Activated T-cell treated with anti-CD3 and anti-CD28 coated beads, Interleukin-2, amount 50 U/mL, for 72 hours (primary cell): ENCODE measurements at regions not wholly inside any gene's neighbourhood (a gene's known extent, or its start where the extent isn't known, plus 50 kb on each side); places are given as distances from the start of the nearest gene placed in this dataset.

ENCODE experiments used
- ATAC-seq, 2 donors: fragments of 150-1000 bp; cut with Tn5 transposase; replicated peaks in 1 of 2; 2 replicates each; pipeline ENCODE4 v1.10.0; 2021; ENCODE audit warnings: moderate library complexity in 2 of 2, mild to moderate bottlenecking in 1 of 2
- DNase-seq, 2 donors: peaks; one replicate each; pipeline ENCODE4 v3.0.0; 2021 to 2022; ENCODE audit warnings: mixed read lengths in 1 of 2
- H3K27ac Mint-ChIP-seq: one replicate; pipeline ENCODE4 v1.8.0; 2022; ENCODE audit warnings: mild to moderate bottlenecking, moderate library complexity, mixed read lengths
- H3K27me3 Mint-ChIP-seq: one replicate; pipeline ENCODE4 v1.8.0; 2022; ENCODE audit warnings: low read depth, mixed read lengths
- H3K36me3 Mint-ChIP-seq, 2 donors: one replicate each; pipeline ENCODE4 v1.8.0; 2022; ENCODE audit warnings: mixed read lengths in 2 of 2, mild to moderate bottlenecking in 1 of 2; ENCODE audit not compliant: insufficient read depth in 2 of 2
- H3K4me1 Mint-ChIP-seq: one replicate; pipeline ENCODE4 v1.8.0; 2022; ENCODE audit warnings: low read depth, mixed read lengths
- H3K4me3 Mint-ChIP-seq, 2 donors: one replicate each; pipeline ENCODE4 v1.8.0; 2022; ENCODE audit warnings: mild to moderate bottlenecking in 2 of 2, mixed read lengths in 2 of 2, moderate library complexity in 2 of 2
- H3K9me3 Mint-ChIP-seq, 2 donors: one replicate each; pipeline ENCODE4 v1.8.0; 2022; ENCODE audit warnings: mixed read lengths in 2 of 2

DNA sequence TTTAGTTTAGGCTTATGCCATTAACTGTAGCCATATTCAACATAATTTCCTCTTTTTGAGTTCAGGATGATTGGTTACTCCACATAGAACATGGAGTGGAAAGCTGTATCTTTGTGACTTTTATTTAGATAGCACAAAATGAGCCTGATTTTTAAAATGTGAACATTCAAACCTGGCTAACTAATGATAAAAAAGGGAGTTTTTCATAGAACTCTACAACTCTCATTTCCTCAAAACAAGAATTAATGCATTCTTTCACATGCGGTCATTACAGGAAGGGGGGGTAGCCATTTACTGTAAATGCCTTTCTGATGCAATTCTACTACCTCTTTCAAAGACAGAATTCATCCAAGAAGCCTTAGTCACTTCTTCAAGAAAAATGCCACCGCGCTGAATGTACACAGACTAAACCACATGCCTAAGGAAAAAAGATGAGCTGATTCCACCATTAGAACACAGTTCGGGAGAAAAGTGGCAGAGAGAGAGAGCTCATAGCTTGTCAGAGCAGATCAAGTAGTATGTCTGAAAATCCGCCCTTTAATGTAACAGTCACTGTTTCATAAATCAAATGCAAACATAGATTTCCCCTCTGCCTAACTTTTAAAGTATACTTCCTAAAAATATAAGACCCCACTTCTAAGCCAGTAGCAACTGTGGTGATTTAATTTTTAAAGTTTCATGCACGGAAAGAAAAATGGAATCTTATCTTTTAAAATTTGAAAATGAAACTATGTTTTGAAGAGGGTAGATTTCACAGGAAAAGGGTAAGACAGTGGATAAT, 226.4 kb upstream of the KLF14 start:
- Mint-ChIP-seq H3K27ac (peak overlapping the region; percentile 98), H3K4me1 (peaks cover 53% of the 10 kb centered on the region), H3K27me3 (no peaks in the 10 kb centered on the region), H3K9me3 (no peaks in the 10 kb centered on the region), H3K4me3 (peak overlapping the region in 1 of 2 donors; percentile 81), H3K36me3 (peaks cover 27 to 55% of the 10 kb centered on the region in 2 donors)
- DNase-seq (peak; percentile 71 to 73), ATAC-seq (peak; percentile 55 to 58)

DNA sequence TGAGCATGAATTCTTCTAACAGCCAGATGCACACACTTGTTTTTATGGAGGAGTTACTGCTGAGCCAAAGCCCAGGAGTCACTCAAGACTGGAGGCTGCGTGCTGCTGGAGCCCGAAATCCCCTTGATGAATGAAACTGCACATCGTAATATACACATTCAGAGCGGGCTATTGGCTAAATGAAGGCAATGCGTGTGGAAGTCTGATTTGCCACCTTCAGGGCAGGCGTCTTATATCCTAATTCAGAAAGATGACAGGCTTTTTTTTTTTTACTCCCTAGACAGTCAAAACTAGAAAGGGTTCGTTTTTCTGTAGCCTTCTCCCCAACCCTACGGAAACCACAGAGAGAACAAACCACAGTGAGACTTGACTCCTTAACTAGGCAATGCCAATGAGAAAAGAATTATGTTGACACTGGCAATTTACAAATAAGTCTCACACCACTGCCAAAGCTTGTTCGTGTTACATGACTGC, 227.2 kb upstream of the KLF14 start:
- DNase-seq (peak; percentile 82 to 87), ATAC-seq (peak; percentile 80 to 85)
- H3K27me3 Mint-ChIP-seq: no peaks in the 10 kb centered on the region
- H3K4me1 Mint-ChIP-seq: peaks cover 58% of the 10 kb centered on the region
- no peaks in the 10 kb centered on the region for H3K9me3 Mint-ChIP-seq
- peak overlapping the region; percentile 98 for H3K27ac Mint-ChIP-seq
- H3K4me3 Mint-ChIP-seq: peak overlapping the region in 1 of 2 donors; percentile 81
- H3K36me3 Mint-ChIP-seq: peaks cover 24 to 51% of the 10 kb centered on the region in 2 donors

DNA sequence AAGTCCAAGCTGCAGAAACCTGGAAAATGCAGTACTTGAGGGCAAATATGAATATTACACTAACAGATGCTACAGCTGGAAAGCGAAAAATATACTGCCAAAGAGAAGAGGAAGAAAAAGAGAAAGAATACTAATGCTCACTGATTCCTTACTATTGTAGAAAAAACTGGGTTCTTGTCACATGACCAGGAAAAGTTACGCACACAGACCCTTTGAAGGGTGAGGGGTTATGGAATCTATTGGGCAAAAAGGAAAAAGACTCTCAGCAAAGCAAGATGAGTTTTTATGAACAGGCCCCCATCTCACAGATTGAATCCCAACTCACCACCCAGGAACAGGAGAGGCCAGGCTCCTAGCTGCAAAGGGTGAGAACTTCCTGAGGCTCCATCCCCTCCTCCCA, 228.1 kb upstream of the KLF14 start:
- H3K4me1 Mint-ChIP-seq: peaks cover 67% of the 10 kb centered on the region
- no peak for ATAC-seq
- no peak for DNase-seq
- H3K27ac Mint-ChIP-seq: peak overlapping the region; percentile 98
- H3K36me3 Mint-ChIP-seq: peaks cover 21 to 48% of the 10 kb centered on the region in 2 donors
- no peaks in the 10 kb centered on the region for H3K9me3 Mint-ChIP-seq
- H3K27me3 Mint-ChIP-seq: no peaks in the 10 kb centered on the region
- peak overlapping the region in 1 of 2 donors; percentile 81 for H3K4me3 Mint-ChIP-seq

DNA sequence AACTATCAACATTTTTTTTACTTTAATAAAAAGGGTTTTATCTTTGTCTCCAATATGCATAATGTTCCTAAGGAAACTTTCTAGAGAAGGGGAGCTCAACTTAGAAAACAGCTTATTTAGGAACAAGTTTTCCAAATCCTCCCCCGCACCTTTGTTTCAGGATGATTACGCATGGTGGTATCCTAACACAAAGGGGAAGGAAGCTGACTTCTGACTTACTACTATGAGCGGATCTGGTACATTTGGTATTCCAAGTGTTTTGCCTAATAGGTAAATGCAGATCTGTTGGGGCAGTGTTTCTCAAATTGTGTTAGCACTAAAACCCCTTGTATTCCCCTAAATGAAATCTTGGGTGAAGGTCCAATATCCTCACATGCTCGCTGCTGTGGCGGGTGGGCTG, 229.3 kb upstream of the KLF14 start:
- no peak for DNase-seq
- Mint-ChIP-seq H3K27me3 (no peaks in the 10 kb centered on the region), H3K4me3 (peak overlapping the region in 1 of 2 donors; percentile 81), H3K36me3 (peaks cover 17 to 37% of the 10 kb centered on the region in 2 donors), H3K27ac (peak overlapping the region; percentile 66), H3K9me3 (no peaks in the 10 kb centered on the region), H3K4me1 (peaks cover 70% of the 10 kb centered on the region)
- no peak for ATAC-seq

DNA sequence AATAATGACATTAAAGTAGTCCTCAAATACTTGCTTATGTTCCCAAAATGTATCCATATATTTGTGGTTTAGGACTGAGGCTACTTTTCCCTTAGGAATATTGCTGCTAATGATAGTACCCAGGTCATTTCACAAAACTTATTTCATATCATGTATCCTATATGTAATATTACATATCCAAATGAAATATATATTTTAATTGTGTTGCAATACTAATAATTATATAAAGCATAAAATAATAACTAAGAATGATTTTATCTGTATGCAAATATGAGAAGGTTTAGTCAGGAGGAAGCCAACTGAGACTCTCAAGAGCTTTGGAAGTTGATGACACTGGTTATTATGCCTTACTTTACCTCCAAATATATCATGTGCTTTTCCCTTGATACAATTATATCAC, 231.5 kb upstream of the KLF14 start:
- no peak for DNase-seq
- no peaks in the 10 kb centered on the region for H3K9me3 Mint-ChIP-seq
- H3K4me1 Mint-ChIP-seq: peaks cover 79% of the 10 kb centered on the region
- no peak overlapping the region for H3K4me3 Mint-ChIP-seq
- no peaks in the 10 kb centered on the region for H3K27me3 Mint-ChIP-seq
- peaks cover 9 to 17% of the 10 kb centered on the region in 2 donors for H3K36me3 Mint-ChIP-seq
- no peak overlapping the region for H3K27ac Mint-ChIP-seq
- ATAC-seq: no peak

DNA sequence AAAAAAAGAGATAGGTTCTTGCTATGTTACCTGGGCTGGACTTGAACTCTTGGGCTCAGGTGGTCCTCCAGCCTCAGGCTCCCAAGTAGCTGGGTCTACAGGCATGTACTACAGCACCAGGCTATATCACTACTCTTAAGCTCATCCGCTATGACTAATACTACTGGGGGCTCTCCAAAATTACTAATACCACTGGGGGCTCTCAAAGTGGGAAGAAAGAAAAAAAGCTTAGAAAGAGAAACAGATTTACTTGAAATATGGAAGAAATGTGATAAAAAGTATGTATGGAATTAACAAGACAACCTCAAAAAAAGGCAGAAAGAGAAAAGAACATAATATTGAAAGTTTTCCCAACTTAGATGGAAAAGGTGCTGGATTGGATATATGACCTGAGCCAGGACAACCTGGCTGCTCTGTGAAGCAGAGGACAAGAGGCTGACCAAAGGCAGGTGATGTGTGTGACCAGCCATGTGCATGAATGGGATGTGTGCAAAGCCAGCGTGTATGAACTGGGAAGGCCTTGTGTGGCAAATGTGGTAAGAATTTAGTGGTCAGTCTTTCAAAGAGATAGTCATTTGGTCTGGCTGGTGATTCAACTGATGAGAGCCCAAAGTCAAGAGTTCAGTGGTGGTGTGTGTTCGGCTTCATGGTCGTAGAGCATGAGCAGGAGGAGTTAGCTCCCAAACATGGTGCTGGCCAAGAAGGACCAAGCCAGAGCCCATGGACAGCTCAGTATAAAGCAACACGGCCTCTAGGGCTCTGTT, 232.4 kb upstream of the KLF14 start:
- Mint-ChIP-seq H3K36me3 (peaks cover 4 to 11% of the 10 kb centered on the region in 2 donors), H3K9me3 (no peaks in the 10 kb centered on the region), H3K27ac (peak overlapping the region; percentile 64), H3K27me3 (no peaks in the 10 kb centered on the region), H3K4me3 (peak overlapping the region; percentile 18 to 73), H3K4me1 (peaks cover 84% of the 10 kb centered on the region)
- ATAC-seq: peak; percentile 33 to 56
- DNase-seq: peak; percentile 45 to 54

DNA sequence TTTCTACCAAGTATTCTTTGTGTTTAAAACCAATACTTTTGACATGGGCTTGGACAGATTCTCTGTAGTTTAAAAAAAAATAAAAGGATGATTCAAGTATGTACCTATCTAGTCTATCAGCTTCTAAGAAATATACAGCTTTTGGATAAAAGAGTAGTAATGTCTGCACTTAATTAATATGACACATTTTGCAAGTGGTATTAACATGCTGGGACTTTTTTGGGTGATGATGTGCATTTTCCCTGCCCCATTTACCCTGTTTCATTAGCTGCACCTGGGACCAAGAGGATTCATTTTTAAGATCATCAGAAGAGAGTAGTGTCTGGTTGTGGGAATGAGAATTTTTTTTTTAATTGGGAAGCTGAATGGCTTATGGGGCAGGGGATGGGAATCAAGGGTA, 236.2 kb upstream of the KLF14 start:
- peak overlapping the region; percentile 80 to 84 for H3K4me3 Mint-ChIP-seq
- no peaks in the 10 kb centered on the region for H3K27me3 Mint-ChIP-seq
- H3K4me1 Mint-ChIP-seq: peaks cover 92% of the 10 kb centered on the region
- H3K27ac Mint-ChIP-seq: peak overlapping the region; percentile 96
- H3K36me3 Mint-ChIP-seq: peaks cover 15 to 35% of the 10 kb centered on the region in 2 donors
- DNase-seq (no peak), ATAC-seq (peak in 1 of 2 donors; percentile 0)
- H3K9me3 Mint-ChIP-seq: peaks cover 4 to 8% of the 10 kb centered on the region in 2 donors

DNA sequence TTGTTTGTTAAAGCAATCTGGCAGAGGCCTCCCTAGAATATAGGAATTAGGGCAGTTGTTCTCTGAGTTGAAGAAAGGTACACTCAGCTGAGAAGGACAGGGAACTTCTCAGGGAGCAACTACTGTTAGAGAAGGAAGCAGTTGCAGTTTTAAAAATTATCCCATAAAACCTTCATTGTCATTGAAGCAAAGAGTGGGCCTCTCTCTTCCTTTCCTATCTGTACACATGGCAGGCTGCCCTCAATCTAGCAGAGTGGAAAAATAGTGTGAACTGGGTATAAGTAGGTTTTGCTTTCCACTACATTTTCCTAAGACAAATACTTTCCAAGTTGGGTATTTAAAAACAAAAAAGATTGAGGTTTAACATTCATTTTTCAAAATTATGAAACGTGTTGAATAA, 236.7 kb upstream of the KLF14 start:
- peak overlapping the region; percentile 80 to 84 for H3K4me3 Mint-ChIP-seq
- H3K27me3 Mint-ChIP-seq: no peaks in the 10 kb centered on the region
- DNase-seq: no peak
- H3K9me3 Mint-ChIP-seq: peaks cover 5 to 9% of the 10 kb centered on the region in 2 donors
- peak overlapping the region; percentile 96 for H3K27ac Mint-ChIP-seq
- peak in 1 of 2 donors; percentile 37 for ATAC-seq
- peaks cover 20 to 40% of the 10 kb centered on the region in 2 donors for H3K36me3 Mint-ChIP-seq
- peaks cover 97% of the 10 kb centered on the region for H3K4me1 Mint-ChIP-seq

DNA sequence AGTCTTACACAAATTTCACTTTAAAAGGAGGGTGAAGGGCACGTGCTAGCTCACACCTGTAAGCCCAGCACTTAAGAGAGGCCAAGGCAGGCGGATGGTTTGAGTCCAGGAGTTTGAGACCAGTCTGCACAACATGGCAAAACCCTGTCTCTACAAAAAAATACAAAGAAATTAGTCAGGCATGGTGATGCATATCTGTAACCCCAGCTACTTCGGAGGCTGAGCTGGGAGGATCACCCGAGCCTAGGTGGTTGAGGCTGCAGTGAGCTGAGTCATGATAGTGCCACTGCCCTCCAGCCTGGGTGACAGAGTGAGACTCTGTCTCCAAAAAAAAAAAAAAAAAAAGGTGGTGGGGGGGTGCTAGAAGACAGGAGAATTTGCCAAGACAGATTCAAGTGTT, 237.3 kb upstream of the KLF14 start:
- peak overlapping the region; percentile 96 for H3K27ac Mint-ChIP-seq
- H3K4me1 Mint-ChIP-seq: peaks cover 96% of the 10 kb centered on the region
- ATAC-seq (peak; percentile 85 to 86), DNase-seq (peak; percentile 78 to 87)
- no peaks in the 10 kb centered on the region for H3K27me3 Mint-ChIP-seq
- H3K9me3 Mint-ChIP-seq: peaks cover 6 to 11% of the 10 kb centered on the region in 2 donors
- peak overlapping the region; percentile 80 to 84 for H3K4me3 Mint-ChIP-seq
- peaks cover 22 to 39% of the 10 kb centered on the region in 2 donors for H3K36me3 Mint-ChIP-seq

DNA sequence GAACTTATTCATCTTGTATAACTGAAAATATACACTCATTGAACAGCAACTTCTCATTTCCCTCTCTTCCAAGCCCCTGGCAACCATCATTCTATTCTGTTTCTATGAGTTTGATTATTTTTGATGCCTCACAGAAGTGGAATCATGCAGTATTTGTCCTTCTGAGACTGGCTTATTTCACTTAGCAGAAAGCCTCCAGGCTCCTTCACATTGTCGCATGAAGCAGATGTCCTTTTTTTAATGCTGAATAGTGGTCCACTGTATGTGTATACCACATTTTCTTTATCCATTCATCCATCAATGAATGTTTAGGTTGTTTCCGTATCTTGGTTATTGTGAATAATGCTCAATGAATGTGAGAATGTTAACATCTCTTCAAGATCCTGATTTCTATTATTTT, 238.2 kb upstream of the KLF14 start:
- peak overlapping the region; percentile 78 to 84 for H3K4me3 Mint-ChIP-seq
- H3K4me1 Mint-ChIP-seq: peaks cover 96% of the 10 kb centered on the region
- DNase-seq (no peak), ATAC-seq (no peak)
- H3K27ac Mint-ChIP-seq: peak overlapping the region; percentile 96
- H3K27me3 Mint-ChIP-seq: no peaks in the 10 kb centered on the region
- H3K9me3 Mint-ChIP-seq: peaks cover 8 to 12% of the 10 kb centered on the region in 2 donors
- H3K36me3 Mint-ChIP-seq: peaks cover 22 to 39% of the 10 kb centered on the region in 2 donors

DNA sequence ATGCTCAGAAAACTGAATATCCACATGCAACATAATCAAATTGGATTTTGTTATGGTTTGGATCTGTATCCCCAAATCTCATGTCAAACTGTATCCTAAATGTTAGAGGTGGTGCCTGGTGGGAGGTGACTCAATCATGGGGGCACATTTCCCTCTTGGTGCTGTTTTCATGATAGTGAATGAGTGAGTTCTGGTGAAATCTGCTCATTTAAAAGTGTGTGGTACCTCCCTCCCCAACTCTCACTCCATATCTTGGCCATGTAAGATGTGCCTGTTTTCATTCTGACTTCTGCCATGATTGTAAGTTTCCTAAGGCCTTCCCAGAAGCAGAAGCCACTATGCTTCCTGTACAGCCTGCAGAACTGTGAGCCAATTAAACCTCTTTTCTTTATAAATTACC, 239.6 kb upstream of the KLF14 start:
- H3K27ac Mint-ChIP-seq: peak overlapping the region; percentile 99
- ATAC-seq (peak; percentile 37 to 53), DNase-seq (peak; percentile 34 to 36)
- H3K9me3 Mint-ChIP-seq: peaks cover 8 to 12% of the 10 kb centered on the region in 2 donors
- H3K4me1 Mint-ChIP-seq: peaks cover 84% of the 10 kb centered on the region
- peak overlapping the region; percentile 6 to 75 for H3K4me3 Mint-ChIP-seq
- H3K27me3 Mint-ChIP-seq: no peaks in the 10 kb centered on the region
- peaks cover 22 to 41% of the 10 kb centered on the region in 2 donors for H3K36me3 Mint-ChIP-seq

DNA sequence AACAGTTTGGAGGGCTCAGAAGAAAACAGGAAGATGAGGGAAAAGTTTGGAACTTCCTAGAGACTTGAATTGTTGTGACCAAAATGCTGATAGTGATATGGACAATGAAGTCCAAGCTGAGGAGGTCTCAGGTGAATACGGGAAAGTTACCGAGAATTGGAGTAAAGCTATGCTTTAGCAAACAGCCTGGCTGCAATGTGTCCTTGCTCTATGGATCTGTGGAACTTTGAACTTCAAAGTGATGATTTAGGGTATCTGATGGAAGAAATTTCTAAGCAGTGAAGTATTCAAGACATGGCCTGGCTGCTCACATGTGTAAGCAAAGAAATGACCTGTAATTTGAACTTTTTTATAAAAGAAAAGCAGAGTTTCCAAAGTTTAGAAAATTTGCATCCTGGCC, 240.2 kb upstream of the KLF14 start:
- peaks cover 83% of the 10 kb centered on the region for H3K4me1 Mint-ChIP-seq
- ATAC-seq (no peak), DNase-seq (no peak)
- H3K36me3 Mint-ChIP-seq: peaks cover 22 to 44% of the 10 kb centered on the region in 2 donors
- peaks cover 8 to 12% of the 10 kb centered on the region in 2 donors for H3K9me3 Mint-ChIP-seq
- no peaks in the 10 kb centered on the region for H3K27me3 Mint-ChIP-seq
- H3K4me3 Mint-ChIP-seq: peak overlapping the region; percentile 6 to 75
- H3K27ac Mint-ChIP-seq: peak overlapping the region; percentile 99

DNA sequence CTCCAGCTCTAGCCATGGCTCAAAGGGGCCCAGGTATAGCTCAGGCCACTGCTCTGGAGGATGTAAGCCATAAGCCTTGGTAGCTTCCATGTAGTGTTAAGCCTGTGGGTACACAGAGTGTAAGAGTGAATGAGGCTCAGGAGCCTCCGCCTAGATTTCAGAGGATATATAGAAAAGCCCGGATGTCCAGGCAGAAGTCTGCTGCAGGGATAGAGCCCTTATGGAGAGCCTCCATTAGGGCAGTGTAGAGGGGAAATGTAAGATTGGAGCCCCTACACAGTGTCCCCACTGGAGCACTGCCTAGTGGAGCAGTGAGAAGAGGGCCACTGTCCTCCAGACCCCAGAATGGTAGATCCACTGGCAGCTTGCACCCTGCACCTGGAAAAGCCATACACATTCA, 240.8 kb upstream of the KLF14 start:
- H3K4me3 Mint-ChIP-seq: peak overlapping the region in 1 of 2 donors; percentile 75
- DNase-seq: no peak
- peaks cover 22 to 48% of the 10 kb centered on the region in 2 donors for H3K36me3 Mint-ChIP-seq
- H3K27me3 Mint-ChIP-seq: no peaks in the 10 kb centered on the region
- H3K4me1 Mint-ChIP-seq: peaks cover 83% of the 10 kb centered on the region
- H3K27ac Mint-ChIP-seq: peak overlapping the region; percentile 99
- peaks cover 8 to 12% of the 10 kb centered on the region in 2 donors for H3K9me3 Mint-ChIP-seq
- no peak for ATAC-seq
